ENCODE measurements at regions not wholly inside any gene's neighbourhood (a gene's known extent, or its start where the extent isn't known, plus 50 kb on each side); places are given as distances from the start of the nearest gene placed in this dataset.
A peak's percentile ranks its signal among the peaks of the same experiment; 100 is the strongest.

DNA sequence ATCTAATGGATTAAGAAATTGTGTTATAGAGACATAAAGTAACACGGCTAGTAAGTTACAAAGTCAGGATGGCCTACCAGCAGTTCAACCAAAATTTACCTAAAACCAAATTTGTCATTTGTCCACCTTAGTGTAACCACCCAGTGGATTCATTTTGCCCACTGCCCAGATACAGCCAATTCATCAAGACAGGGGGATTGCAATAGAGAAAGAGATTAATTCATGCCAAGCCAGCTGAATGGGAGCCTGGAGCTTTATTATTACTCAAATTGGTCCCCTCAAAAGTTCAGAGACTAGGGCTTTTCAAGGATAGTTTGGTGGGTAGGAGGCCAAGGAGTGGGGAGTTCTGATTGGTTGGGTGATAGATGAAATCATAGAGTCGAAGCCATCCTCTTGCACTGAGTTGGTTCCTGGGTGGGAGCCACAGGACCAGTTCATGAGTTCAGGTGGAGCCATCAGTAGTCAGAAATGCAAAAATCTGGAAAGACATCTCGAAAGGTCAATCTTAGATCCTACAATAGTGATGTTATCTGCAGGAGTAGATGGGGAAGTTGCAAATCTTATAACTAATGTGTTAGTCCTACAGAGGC lies 304.2 kb upstream of the CADM1 start:
- DNase-seq: no peak

DNA sequence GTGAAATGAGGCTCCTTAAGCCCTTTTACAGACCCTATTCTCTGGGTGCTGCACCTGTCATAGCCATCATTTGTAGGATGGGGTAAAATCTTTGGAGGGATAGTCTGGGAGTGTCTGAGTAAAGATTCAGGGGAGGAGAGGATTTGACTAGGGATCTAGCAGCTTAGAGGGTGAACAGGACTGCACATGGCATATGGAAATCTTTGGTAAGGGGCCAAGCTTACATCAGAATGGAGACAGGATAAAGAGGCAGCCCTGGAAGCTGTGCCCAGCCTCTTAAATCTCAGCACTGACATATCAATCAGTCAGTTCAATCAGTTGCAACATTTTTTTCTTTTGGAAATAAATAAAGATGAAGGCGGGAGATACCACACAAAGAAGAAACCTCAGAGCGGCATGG lies 301.8 kb upstream of the CADM1 start:
- DNase-seq: no peak

DNA sequence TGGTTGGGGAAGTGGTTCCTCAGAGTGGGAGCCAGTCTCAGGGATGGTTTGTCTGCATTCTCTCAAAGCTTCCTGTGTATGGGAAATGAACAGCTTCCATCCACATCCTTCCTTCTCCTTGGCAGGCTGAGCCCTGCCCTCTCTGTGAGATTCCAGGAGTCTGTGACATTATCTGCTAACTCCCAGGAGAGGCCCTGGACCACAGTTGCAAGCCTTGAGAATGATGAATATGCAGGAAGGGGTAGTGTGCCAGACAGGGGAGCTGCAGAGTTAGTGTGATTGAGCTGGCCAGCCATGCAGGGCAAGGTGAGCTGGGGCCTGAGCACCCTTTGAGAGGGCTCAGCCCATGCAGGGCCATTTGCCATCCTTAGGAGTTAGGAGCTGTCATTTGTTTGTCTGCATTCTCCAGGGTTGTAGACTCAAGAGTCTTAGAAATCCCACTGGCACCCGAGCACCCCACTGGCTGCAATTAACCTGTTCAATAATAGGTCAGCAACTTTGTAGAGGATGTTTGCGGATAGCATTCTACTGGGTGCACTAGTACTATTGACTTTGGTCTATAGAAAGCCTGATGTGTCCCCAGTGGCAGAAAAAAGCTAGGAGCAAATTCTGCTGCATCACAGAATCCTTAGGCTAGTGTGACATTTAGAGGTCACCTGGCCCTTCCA lies 299.0 kb upstream of the CADM1 start:
- no peak for DNase-seq

DNA sequence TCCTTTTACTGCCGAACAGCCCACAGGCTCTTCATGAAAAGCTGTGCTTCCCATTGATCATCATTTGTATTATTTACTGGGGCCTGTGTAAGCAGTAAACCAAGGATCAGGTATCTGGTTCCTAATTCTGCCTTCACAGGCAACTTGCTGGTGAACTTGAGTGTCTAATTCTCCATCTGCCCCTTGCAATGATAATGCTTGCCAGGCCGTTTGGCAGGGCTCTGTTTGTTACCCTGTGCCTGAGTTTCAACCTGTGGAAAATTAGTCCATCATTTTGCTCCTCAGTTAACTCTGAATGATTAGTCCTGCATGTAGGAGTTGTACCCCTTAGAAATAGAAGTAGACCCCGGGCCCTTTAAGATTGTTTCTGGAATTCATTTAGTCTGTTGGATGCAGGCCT lies 298.4 kb upstream of the CADM1 start:
- no peak for DNase-seq

DNA sequence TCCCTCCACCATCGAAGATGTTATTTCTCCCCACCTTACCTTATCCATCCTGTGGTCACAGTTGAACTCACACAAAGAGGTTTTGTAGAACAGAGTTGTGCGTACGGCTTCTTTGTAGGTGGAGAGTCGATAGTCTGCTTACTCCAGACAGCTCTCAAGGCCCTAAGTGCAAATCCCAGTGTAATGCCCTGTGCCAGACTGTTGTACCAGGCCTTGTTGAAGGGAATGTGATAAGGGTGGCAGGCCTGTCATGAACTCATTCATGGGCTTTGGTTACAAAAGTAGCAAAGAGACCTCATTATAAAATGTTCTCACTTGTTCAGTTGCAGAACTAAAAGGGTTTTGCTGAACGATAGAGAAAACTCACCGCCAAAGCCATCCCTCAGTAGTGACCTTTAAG lies 288.7 kb upstream of the CADM1 start:
- no peak for DNase-seq

DNA sequence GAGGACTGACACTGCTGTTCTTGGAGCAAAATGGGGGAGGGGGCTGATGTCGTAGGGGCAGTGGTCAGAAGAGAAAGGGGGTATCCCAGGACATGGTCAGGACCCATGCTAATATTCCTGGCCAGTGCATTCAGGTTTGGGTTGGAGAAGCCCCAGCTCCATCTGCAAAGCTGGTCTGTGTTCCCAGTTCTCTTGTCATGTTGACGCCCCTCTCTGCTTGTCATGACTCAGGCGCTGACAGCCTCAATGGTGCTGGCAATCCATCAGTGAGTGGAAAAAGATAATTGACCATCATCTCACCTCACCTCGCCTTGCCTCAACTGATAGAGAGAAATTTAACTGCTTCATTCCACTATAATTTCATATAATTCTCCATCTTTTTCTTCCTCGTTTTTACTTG lies 283.1 kb upstream of the CADM1 start:
- DNase-seq: no peak

DNA sequence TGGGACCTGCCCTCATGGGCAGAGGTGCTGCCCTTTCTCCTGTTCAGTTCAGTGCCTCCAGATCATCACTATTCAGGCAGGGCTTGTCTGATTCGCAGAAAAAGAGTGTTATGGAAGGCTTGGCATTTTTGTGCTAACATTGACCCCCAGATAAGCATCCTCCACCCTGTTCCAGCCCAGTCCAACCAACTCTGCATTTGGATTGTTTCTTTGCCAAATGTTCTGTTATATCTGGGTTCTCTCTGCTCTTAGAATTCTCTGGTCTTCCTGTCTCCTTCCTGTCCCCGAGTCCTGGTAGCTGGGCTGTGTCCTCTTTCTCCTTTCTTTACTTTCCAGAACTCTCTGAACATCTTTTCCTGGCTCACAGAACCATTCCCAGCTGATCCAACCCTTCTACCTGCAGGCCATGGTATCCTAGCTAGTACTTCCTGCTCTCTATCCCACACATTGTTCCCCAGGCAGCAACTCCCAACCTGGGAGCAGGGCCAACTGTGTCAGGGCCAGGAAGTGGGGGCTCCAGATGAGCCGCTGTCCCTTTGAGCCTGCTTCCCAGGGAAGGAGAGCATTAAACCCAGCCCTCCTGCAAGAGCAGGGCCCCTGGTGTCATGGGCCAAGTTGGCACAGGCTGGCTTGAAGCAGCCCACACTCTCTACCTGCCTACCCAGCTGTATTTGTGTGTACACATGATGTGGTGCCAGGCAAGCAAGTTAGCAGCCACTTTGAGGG lies 280.7 kb upstream of the CADM1 start:
- no peak for DNase-seq

DNA sequence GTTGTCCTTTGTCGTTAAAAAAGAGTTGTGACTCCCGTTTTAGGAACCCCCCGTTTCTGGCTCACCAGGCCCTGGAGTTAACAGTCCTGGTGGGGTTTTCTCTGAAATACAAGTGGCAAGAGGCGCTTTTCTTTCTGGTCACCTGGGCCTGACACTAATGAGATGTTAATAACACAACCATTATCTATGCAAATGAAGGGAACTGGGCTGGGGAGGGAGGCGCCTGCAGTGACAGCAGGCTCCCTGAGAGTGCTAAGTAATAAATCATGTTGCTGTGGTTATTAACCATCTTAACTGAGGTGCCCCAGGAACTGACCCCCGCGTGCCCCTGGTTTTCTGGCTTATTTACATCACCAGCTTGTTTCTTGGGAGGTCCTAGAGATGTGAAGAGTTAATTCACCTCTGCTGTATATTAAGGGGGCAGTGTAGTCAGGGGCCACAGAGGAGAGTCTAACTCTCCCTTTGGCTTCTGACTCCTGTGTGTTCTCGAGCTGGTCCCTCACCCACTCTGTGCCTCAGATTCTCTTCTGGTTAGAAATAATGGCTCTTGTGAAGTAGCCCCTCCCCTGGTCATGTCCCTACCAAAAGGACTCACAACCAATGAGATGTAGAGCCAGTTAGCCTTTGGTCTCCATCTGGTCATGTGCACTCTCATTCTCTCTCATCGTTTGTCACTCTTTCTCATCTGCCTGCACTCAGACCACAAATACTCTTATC lies 276.6 kb upstream of the CADM1 start:
- no peak for DNase-seq

DNA sequence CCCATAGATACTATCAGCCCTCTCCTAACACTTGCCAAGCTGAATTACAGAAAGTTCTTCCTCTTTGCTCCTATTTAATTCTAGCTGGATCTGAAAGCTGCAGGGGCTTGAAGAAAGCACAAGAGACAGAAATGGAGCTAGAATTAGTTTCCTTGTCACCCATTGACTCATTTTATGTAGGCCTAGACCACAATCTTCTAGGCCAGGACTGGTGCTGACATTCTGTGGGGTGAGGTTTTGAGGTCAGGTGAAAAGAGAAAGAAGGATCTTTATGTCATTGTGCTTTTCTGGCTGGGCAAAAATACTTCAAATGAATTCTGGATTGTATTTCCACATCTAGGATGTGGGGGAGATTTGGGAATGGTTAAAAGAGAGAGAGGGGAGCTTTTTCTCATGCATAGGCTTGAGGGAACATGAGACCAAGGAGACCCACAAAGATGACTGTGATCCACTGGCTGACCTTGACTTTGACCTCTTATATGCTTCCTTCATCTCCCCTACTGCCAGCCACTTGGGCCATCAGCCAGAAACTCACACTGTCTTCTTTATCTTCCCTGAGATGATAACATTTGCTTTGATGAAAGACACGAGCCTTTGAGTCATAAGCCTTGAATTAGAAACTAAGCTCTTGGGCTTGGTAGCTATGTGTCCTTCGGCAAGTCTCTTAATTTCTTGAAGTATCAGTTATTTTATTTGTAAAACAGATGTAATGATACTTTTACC lies 274.9 kb upstream of the CADM1 start:
- DNase-seq: no peak

DNA sequence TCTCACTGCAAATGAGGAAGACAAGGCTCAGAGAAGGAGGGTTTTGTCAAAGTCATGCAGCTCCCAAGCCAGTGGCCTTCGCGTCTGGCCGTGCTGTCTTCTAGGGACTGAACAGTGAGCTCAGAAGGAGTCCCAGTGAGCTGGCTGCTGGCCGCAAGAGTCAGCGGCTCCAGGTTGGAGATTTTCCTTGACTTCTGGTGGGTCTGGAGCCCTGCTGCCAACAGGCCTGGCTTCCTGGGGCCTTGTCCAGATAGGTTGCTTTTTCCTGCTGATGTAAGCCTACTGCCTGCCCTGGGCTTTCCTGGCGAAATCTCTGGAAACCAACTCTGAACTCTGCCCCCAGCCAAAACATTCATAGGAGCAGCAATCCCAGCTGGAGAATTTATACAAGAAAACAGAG lies 272.7 kb upstream of the CADM1 start:
- DNase-seq: no peak

DNA sequence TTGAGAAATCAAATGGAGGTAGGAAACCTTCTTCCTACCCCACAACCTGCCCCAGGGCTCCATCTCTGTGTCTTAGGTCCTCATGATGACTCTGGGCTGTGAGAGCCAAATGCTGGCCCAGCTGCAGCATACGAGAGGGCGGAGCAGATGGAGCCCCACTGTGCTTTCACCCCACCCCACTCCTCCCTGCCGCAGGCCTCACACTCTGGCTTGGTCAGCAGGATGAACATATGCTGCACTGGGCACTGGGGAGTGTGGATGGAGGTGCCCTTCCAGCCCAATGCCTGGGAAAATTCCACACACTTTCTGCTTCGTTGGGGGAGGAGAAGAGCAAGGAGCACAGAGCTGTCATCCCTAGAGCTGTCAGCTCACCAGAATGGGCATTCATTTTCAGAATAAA lies 271.6 kb upstream of the CADM1 start:
- no peak for DNase-seq

DNA sequence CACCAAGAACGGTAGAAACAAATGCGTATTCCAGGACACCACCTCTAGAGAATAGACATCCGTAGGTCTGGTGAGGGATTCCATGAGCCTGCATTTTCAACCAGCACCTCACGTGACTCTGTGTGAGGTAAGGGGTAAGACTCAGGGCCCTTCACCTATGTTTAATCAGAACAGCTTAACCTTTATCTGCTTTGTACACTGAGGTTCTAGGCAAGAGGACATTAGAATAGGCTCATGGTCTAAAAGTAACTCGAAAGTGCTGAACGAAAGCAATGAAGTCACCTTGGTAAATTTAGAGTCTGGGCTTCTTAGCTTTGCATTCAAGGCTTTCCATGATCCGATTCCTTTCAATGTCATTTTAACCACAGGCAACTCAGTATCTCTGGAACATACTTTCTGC lies 270.5 kb upstream of the CADM1 start:
- no peak for DNase-seq

DNA sequence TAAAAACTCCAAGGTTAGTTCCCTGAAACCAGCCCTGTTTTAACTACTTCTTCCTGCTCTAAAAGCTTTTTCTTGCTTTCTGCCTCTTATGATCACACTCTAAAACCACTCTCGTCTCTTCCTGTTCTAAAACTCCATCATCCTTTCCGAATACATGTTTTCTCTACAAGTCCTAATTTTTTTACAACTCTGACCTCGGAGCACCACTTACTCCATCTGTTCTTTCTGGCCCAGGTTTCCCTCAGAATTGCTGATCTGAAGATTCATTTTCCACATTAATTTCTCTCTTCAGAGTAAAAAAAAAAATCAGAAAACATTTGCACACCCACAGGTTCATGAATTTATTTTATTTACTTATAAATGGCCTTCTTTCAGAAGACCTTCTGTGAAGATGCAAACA lies 265.7 kb upstream of the CADM1 start:
- DNase-seq: no peak

DNA sequence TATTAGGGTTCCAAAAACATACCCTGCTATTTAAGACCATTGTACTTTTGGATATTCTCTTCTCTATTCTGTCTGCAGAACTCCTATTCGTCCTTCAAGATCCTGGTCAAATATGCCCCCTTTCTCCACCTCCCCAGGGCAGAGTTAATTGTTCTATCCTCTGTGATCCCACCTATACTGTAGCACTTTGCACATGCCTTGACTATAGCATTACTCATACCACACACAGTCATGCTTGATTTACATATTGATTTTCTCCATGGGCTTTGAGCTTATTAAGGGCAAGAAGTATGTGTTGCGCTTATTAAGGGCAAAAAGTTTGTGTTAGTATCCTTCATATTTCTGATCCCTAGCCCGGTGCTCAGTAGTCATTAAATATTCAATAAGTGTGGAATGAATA lies 263.7 kb upstream of the CADM1 start:
- DNase-seq: no peak

DNA sequence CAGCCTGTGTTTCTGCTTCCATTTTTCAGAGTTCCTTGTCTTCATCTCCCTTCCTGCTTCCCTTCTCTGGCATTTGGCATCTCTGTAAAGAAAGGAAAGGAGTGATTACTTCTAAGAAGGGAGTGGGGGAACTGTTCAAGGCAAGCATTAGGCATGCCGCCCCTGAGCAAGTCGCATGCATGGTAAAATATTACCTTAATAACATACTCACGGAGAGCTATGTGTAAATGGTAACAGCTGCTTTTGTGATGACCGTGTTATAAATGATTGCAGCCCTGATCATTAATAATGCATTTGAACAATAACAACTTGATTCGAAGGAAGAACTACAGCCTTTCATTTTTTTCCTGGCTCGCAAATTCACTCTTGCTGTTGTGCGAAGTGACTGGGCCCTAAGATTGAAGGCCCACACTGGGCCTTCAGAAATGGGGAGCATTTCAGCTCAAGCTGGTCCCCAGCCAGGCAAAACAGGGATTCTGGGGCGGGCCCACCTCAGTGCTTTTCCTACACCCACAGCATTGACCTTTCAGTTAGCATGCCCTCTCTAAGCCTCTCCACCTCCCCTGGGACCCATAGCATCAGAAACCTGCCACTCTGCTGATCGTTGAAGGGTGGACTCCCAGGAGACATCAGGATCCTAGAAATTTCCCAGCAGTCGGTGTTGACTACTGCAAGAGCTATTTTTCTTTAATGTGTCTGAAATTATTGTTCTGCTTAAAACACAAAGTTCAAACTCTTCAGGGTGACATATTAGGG lies 263.0 kb upstream of the CADM1 start:
- DNase-seq: no peak

DNA sequence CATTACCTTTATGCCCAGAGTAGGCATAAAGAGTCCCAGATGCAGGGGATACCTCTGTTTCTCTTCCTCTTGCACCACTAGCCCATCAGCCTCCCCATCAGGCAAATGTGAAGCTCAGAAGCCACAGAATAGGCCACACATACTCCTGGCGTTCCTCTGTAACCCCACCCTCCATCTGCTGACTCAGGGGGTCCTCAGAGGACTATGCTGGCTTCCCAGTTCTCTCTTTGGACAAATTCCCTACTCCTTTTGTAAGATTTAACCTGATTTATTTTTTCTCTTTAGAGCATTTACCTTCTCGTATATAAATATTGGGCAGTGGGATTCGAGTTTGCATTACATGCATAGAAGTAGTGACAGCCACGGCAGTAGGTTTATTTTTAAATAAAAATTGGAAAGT lies 262.3 kb upstream of the CADM1 start:
- DNase-seq: no peak

DNA sequence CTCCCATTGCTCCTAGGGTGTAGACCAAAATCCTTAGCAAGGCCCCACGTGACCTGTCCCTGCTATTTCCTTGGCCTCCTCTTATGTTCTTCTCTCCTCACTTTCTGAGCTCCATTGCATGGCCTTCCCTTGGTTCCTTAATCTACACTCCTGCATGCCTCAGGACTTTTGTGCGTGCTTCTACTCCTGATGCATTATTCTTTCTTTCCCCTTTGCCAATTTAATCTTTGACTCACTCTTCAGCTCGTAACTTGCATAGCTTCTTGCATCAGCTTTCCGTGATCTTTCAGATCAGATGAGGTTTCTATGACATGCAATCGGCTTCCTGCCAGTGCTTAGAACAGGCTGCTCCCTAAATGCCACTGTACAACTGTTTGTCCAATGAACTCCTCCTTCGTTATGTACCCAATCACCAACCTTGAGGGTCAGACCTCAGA lies 261.6 kb upstream of the CADM1 start:
- DNase-seq: no peak

DNA sequence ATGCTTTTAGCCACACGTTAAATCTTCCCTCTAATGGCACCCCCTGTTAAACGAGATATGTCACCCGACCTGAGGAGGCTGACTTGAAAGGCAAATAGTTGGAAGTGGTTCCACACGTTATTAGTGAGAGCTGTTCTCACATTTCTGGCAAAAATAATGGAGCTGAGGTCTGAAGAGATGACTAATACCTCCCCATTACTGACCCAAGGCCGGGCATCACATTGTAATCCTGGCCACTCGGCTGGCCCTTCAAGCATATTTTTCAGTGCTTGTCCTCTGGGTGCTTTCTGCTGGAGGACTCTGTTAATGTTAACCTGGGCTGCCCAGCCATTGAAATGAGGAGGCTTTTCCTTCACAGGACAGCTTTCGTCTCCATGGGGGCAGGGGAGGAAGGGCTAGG lies 260.0 kb upstream of the CADM1 start:
- DNase-seq: no peak

DNA sequence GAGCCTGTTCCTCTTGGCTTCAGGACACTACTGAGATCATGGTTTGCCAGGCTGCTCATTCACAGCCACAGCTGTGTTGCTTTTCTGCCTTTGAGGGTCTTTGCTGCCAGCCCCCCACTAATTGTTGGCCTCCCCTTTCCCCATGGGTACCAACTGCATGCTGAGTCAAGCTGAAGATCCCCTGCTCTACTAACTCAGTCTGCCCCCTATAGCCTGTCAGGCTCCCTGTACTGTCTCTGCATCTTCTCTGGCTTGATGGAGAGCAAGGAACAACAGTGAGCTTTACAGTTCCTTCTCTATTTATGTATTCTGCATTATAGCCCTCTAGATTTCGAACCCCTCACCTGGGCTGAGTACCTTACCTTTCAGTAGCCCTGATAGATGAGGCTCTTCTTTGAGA lies 257.6 kb upstream of the CADM1 start:
- DNase-seq: no peak

DNA sequence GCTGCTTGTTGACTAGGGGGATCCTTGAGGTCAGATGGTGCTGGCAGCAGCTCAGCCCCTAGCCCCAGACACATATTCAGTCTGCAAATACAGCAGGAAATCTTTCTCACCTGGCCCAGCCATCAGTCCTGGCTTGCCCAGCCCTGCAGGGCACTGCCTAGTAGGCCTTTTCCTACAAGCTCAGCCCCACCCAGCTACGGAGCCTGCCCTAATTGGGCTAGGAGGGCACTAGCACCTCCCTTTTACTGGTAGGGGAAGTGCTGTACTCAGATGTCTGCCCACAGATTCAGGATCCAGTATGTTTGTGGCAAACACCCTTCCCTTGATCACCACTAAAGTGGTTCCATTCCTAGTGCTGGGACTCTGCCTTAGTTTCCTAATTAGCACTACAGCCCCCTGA lies 257.1 kb upstream of the CADM1 start:
- no peak for DNase-seq

DNA sequence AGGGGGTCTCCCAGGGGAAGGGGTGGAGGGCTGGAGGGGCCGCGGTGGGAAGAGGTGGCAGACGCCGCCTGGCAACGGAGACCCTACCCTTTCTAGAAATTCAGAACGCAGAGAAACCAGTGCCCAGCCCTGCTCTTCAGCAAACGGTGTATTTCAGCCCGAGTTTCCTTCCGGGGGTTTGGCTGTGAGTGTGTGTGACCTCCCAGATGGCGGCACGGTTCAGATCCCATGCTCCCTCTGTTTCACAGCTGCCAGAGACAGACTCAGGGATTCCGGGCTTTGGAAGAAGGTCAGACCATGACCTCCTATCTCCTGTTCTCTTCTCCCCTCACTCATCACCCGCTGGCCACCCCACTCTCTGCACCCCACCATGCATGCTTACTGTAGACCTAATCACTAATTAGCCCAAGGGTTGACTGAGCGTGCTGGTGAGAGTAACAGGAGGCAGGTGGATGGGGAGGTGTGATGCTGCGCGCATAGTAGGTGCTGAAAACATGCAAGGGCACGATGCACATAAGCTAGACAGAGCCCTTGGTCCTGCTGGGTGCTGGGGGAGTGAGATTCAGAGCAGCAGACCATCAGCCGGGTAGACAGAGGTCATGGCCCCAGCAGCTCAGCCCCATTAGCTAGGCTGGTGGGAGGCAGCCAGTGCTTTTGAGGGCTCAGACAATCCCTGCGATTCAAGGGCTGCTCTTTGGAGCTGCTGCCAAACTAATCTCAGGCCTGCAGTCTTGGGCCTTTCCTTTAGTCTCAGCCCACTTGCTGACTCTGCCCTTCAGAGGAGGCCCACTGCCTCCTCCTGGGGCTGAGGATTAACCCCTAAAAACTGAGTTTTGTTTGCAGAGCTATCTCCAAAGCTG lies 256.5 kb upstream of the CADM1 start:
- DNase-seq: peak; percentile 57
